ENCODE measurements at regions not wholly inside any gene's neighbourhood (a gene's known extent, or its start where the extent isn't known, plus 50 kb on each side); places are given as distances from the start of the nearest gene placed in this dataset.

GRCh38 chr18:76588601-76589226 lies 93.7 kb upstream of the ZNF516 start:
- no peak for TF ChIP-seq SUZ12 (IDR thresholded peaks at IDR 0.05; ENCODE audit: extremely low read depth, insufficient read depth, insufficient read length)
- Histone ChIP-seq H3K9me3 (ENCODE audit: insufficient read depth, low read length) (no peaks in the 10 kb centered on the region), H3K4me1 (ENCODE audit: insufficient read depth, insufficient read length) (no peaks in the 10 kb centered on the region), H3K27me3 (ENCODE audit: insufficient read depth, insufficient read length) (no peaks in the 10 kb centered on the region), H3K9ac (ENCODE audit: insufficient read length, low read depth) (no peak overlapping the region), H3K36me3 (ENCODE audit: insufficient read depth, insufficient read length, low read length) (no peaks in the 10 kb centered on the region), H3K4me3 (ENCODE audit: insufficient read length, low read depth) (no peak overlapping the region)
- DNase-seq (ENCODE audit: low read depth, low spot score): no peak

- H3K4me3 ChIP-seq (ENCODE audit: insufficient read length, low read depth): no peak overlapping the region
- TF ChIP-seq YY1 (IDR thresholded peaks at IDR 0.05; ENCODE audit: insufficient read depth, insufficient read length) (no peak), SUZ12 (IDR thresholded peaks at IDR 0.05; ENCODE audit: extremely low read depth, insufficient read depth, insufficient read length) (no peak), ZNF274 (IDR thresholded peaks at IDR 0.05; ENCODE audit: low read depth, low read length) (no peak)
- H3K36me3 ChIP-seq (ENCODE audit: insufficient read depth, insufficient read length, low read length): no peaks in the 10 kb centered on the region
- no peaks in the 10 kb centered on the region for H3K4me1 ChIP-seq (ENCODE audit: insufficient read depth, insufficient read length)
- H3K9me3 ChIP-seq (ENCODE audit: insufficient read depth, low read length): no peaks in the 10 kb centered on the region
- no peak overlapping the region for H3K9ac ChIP-seq (ENCODE audit: insufficient read length, low read depth)
- no peak for DNase-seq (ENCODE audit: low read depth, low spot score)
- H3K27me3 ChIP-seq (ENCODE audit: insufficient read depth, insufficient read length): no peaks in the 10 kb centered on the region
These were observed 92.8 kb upstream of the ZNF516 start for GRCh38 chr18:76587879-76588271.

GRCh38 chr18:76587147-76587878 lies 92.3 kb upstream of the ZNF516 start:
- Histone ChIP-seq H3K9me3 (ENCODE audit: insufficient read depth, low read length) (no peaks in the 10 kb centered on the region), H3K4me3 (ENCODE audit: insufficient read length, low read depth) (no peak overlapping the region), H3K9ac (ENCODE audit: insufficient read length, low read depth) (no peak overlapping the region), H3K4me1 (ENCODE audit: insufficient read depth, insufficient read length) (no peaks in the 10 kb centered on the region), H3K27me3 (ENCODE audit: insufficient read depth, insufficient read length) (no peaks in the 10 kb centered on the region), H3K36me3 (ENCODE audit: insufficient read depth, insufficient read length, low read length) (no peaks in the 10 kb centered on the region)
- TF ChIP-seq SUZ12 (IDR thresholded peaks at IDR 0.05; ENCODE audit: extremely low read depth, insufficient read depth, insufficient read length): no peak
- no peak for DNase-seq (ENCODE audit: low read depth, low spot score)

- Histone ChIP-seq H3K36me3 (ENCODE audit: insufficient read depth, insufficient read length, low read length) (no peaks in the 10 kb centered on the region), H3K4me3 (ENCODE audit: insufficient read length, low read depth) (no peak overlapping the region), H3K4me1 (ENCODE audit: insufficient read depth, insufficient read length) (peaks cover under 1% of the 10 kb centered on the region), H3K9ac (ENCODE audit: insufficient read length, low read depth) (no peak overlapping the region), H3K9me3 (ENCODE audit: insufficient read depth, low read length) (no peaks in the 10 kb centered on the region), H3K27me3 (ENCODE audit: insufficient read depth, insufficient read length) (no peaks in the 10 kb centered on the region)
- no peak for DNase-seq (ENCODE audit: low read depth, low spot score)
- TF ChIP-seq YY1 (IDR thresholded peaks at IDR 0.05; ENCODE audit: insufficient read depth, insufficient read length) (no peak), ZNF274 (IDR thresholded peaks at IDR 0.05; ENCODE audit: low read depth, low read length) (no peak), SUZ12 (IDR thresholded peaks at IDR 0.05; ENCODE audit: extremely low read depth, insufficient read depth, insufficient read length) (no peak)
These were observed 89.6 kb upstream of the ZNF516 start for GRCh38 chr18:76584414-76585310.

- H3K9ac ChIP-seq (ENCODE audit: insufficient read length, low read depth): no peak overlapping the region
- H3K36me3 ChIP-seq (ENCODE audit: insufficient read depth, insufficient read length, low read length): no peaks in the 10 kb centered on the region
- DNase-seq (ENCODE audit: low read depth, low spot score): no peak
- no peak for TF ChIP-seq SUZ12 (IDR thresholded peaks at IDR 0.05; ENCODE audit: extremely low read depth, insufficient read depth, insufficient read length)
- no peak for TF ChIP-seq YY1 (IDR thresholded peaks at IDR 0.05; ENCODE audit: insufficient read depth, insufficient read length)
- TF ChIP-seq ZNF274 (IDR thresholded peaks at IDR 0.05; ENCODE audit: low read depth, low read length): no peak
- no peaks in the 10 kb centered on the region for H3K9me3 ChIP-seq (ENCODE audit: insufficient read depth, low read length)
- no peaks in the 10 kb centered on the region for H3K27me3 ChIP-seq (ENCODE audit: insufficient read depth, insufficient read length)
- no peak overlapping the region for H3K4me3 ChIP-seq (ENCODE audit: insufficient read length, low read depth)
- H3K4me1 ChIP-seq (ENCODE audit: insufficient read depth, insufficient read length): peaks cover 5% of the 10 kb centered on the region
These were observed 86.2 kb upstream of the ZNF516 start for GRCh38 chr18:76581261-76581660.

GRCh38 chr18:76580288-76580962 lies 85.4 kb upstream of the ZNF516 start:
- no peaks in the 10 kb centered on the region for H3K9me3 ChIP-seq (ENCODE audit: insufficient read depth, low read length)
- H3K9ac ChIP-seq (ENCODE audit: insufficient read length, low read depth): no peak overlapping the region
- H3K27me3 ChIP-seq (ENCODE audit: insufficient read depth, insufficient read length): no peaks in the 10 kb centered on the region
- no peaks in the 10 kb centered on the region for H3K36me3 ChIP-seq (ENCODE audit: insufficient read depth, insufficient read length, low read length)
- peaks cover 5% of the 10 kb centered on the region for H3K4me1 ChIP-seq (ENCODE audit: insufficient read depth, insufficient read length)
- no peak for DNase-seq (ENCODE audit: low read depth, low spot score)
- H3K4me3 ChIP-seq (ENCODE audit: insufficient read length, low read depth): no peak overlapping the region
- TF ChIP-seq SUZ12 (IDR thresholded peaks at IDR 0.05; ENCODE audit: extremely low read depth, insufficient read depth, insufficient read length) (no peak), ZNF274 (IDR thresholded peaks at IDR 0.05; ENCODE audit: low read depth, low read length) (no peak), YY1 (IDR thresholded peaks at IDR 0.05; ENCODE audit: insufficient read depth, insufficient read length) (no peak)

- Histone ChIP-seq H3K9ac (ENCODE audit: insufficient read length, low read depth) (no peak overlapping the region), H3K36me3 (ENCODE audit: insufficient read depth, insufficient read length, low read length) (no peaks in the 10 kb centered on the region), H3K4me1 (ENCODE audit: insufficient read depth, insufficient read length) (peaks cover 5% of the 10 kb centered on the region), H3K27me3 (ENCODE audit: insufficient read depth, insufficient read length) (no peaks in the 10 kb centered on the region), H3K9me3 (ENCODE audit: insufficient read depth, low read length) (no peaks in the 10 kb centered on the region), H3K4me3 (ENCODE audit: insufficient read length, low read depth) (no peak overlapping the region)
- TF ChIP-seq YY1 (IDR thresholded peaks at IDR 0.05; ENCODE audit: insufficient read depth, insufficient read length) (no peak), ZNF274 (IDR thresholded peaks at IDR 0.05; ENCODE audit: low read depth, low read length) (no peak), SUZ12 (IDR thresholded peaks at IDR 0.05; ENCODE audit: extremely low read depth, insufficient read depth, insufficient read length) (no peak)
- DNase-seq (ENCODE audit: low read depth, low spot score): no peak
These were observed 84.3 kb upstream of the ZNF516 start for GRCh38 chr18:76579301-76579695.
